ENCODE measurements at regions not wholly inside any gene's neighbourhood (a gene's known extent, or its start where the extent isn't known, plus 50 kb on each side); places are given as distances from the start of the nearest gene placed in this dataset.
A peak's percentile ranks its signal among the peaks of the same experiment; 100 is the strongest.

DNA sequence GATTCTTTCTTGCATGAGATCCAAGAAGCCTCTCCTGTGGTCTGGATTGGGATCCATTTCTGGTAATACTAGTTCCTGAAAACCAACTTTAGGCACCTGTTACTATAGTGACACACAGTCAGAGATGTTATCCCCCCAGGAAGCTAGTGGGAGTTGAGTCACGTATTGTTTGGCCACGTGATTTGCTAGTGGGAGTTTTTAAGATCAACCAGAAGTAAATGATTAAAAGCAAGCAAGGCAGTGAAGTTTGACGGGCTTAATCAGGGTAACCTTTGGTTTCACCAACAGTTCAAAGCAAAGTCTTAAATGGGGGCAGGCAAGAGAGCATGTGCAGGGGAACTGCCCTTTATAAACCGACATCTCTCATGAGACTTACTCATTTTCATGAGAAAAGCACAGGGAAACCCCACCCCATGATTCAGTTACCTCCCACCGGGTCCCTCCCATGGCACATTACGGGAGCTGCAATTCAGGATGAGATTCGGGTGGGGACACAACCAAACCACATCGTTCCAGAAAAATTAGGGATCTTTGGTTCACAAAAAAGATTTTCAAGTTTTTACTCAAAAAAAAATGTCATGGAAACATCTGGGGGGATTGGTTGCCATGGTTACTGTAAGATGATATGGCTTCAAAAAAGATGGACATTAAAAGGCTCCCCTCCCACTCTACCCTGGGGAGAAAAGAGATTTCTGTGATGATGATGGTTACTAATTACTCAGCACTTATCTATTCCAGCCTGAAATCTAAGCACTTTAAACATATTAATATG, 483.1 kb upstream of the ERCC4 start (continued):
- TF ChIP-seq, protein P1, sequence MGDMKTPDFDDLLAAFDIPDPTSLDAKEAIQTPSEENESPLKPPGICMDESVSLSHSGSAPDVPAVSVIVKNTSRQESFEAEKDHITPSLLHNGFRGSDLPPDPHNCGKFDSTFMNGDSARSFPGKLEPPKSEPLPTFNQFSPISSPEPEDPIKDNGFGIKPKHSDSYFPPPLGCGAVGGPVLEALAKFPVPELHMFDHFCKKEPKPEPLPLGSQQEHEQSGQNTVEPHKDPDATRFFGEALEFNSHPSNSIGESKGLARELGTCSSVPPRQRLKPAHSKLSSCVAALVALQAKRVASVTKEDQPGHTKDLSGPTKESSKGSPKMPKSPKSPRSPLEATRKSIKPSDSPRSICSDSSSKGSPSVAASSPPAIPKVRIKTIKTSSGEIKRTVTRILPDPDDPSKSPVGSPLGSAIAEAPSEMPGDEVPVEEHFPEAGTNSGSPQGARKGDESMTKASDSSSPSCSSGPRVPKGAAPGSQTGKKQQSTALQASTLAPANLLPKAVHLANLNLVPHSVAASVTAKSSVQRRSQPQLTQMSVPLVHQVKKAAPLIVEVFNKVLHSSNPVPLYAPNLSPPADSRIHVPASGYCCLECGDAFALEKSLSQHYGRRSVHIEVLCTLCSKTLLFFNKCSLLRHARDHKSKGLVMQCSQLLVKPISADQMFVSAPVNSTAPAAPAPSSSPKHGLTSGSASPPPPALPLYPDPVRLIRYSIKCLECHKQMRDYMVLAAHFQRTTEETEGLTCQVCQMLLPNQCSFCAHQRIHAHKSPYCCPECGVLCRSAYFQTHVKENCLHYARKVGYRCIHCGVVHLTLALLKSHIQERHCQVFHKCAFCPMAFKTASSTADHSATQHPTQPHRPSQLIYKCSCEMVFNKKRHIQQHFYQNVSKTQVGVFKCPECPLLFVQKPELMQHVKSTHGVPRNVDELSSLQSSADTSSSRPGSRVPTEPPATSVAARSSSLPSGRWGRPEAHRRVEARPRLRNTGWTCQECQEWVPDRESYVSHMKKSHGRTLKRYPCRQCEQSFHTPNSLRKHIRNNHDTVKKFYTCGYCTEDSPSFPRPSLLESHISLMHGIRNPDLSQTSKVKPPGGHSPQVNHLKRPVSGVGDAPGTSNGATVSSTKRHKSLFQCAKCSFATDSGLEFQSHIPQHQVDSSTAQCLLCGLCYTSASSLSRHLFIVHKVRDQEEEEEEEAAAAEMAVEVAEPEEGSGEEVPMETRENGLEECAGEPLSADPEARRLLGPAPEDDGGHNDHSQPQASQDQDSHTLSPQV (IDR thresholded peaks at IDR 0.05): peak; percentile 50; the same call in 1 of the 2 replicates
- TF ChIP-seq, protein P2, sequence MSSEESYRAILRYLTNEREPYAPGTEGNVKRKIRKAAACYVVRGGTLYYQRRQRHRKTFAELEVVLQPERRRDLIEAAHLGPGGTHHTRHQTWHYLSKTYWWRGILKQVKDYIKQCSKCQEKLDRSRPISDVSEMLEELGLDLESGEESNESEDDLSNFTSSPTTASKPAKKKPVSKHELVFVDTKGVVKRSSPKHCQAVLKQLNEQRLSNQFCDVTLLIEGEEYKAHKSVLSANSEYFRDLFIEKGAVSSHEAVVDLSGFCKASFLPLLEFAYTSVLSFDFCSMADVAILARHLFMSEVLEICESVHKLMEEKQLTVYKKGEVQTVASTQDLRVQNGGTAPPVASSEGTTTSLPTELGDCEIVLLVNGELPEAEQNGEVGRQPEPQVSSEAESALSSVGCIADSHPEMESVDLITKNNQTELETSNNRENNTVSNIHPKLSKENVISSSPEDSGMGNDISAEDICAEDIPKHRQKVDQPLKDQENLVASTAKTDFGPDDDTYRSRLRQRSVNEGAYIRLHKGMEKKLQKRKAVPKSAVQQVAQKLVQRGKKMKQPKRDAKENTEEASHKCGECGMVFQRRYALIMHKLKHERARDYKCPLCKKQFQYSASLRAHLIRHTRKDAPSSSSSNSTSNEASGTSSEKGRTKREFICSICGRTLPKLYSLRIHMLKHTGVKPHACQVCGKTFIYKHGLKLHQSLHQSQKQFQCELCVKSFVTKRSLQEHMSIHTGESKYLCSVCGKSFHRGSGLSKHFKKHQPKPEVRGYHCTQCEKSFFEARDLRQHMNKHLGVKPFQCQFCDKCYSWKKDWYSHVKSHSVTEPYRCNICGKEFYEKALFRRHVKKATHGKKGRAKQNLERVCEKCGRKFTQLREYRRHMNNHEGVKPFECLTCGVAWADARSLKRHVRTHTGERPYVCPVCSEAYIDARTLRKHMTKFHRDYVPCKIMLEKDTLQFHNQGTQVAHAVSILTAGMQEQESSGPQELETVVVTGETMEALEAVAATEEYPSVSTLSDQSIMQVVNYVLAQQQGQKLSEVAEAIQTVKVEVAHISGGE (CRISPR knock-in tag; IDR thresholded peaks at IDR 0.05): no peak
- TF ChIP-seq RBBP5 (conservative IDR thresholded peaks at IDR 0.05) (no peak), FOXM1 (IDR thresholded peaks at IDR 0.05; ENCODE audit: low read depth, low read length) (peak; percentile 26; the same call in 1 of the 2 replicates), BRCA1 (IDR thresholded peaks at IDR 0.05; ENCODE audit: low read depth, low read length) (no peak), BMI1 (IDR thresholded peaks at IDR 0.05; ENCODE audit: borderline replicate concordance) (peak; percentile 98), IKZF2 (IDR thresholded peaks at IDR 0.05) (peak; percentile 93 to 97), GATAD2B (conservative IDR thresholded peaks at IDR 0.05; ENCODE audit: low read depth) (no peak; the same call in 1 of the 2 replicates), TAF1 (IDR thresholded peaks at IDR 0.05; ENCODE audit: borderline replicate concordance, low read depth, low read length) (no peak), NBN (IDR thresholded peaks at IDR 0.05) (peak; percentile 73; the same call in 1 of the 2 replicates), MEF2A (IDR thresholded peaks at IDR 0.05; ENCODE audit: insufficient read depth, low read depth, low read length) (peak; percentile 60; the same call in 1 of the 2 replicates), TCF7 (IDR thresholded peaks at IDR 0.05; ENCODE audit: borderline replicate concordance) (peak; percentile 82; the same call in 1 of the 2 replicates), NFIC (IDR thresholded peaks at IDR 0.05; ENCODE audit: low read depth, low read length) (peak; percentile 77; the same call in 1 of the 2 replicates), TCF3 (IDR thresholded peaks at IDR 0.05; ENCODE audit: borderline replicate concordance, insufficient read depth, low read depth, low read length) (no peak), NR2C2 (IDR thresholded peaks at IDR 0.05; ENCODE audit: borderline replicate concordance, control insufficient read depth, insufficient read length, low read depth) (no peak), FOS (IDR thresholded peaks at IDR 0.05; ENCODE audit: borderline replicate concordance, extremely low read depth, insufficient read length) (no peak), TCF12 (IDR thresholded peaks at IDR 0.05; ENCODE audit: low read depth, low read length) (peak; percentile 48; the same call in 1 of the 2 replicates), YBX1 (IDR thresholded peaks at IDR 0.05) (no peak), FOXK2 (IDR thresholded peaks at IDR 0.05) (no peak; the same call in 1 of the 2 replicates), GABPA (IDR thresholded peaks at IDR 0.05; ENCODE audit: low read depth) (no peak), RUNX3 (IDR thresholded peaks at IDR 0.05; ENCODE audit: low read length) (peak; percentile 53)
- TF ChIP-seq, protein P3, sequence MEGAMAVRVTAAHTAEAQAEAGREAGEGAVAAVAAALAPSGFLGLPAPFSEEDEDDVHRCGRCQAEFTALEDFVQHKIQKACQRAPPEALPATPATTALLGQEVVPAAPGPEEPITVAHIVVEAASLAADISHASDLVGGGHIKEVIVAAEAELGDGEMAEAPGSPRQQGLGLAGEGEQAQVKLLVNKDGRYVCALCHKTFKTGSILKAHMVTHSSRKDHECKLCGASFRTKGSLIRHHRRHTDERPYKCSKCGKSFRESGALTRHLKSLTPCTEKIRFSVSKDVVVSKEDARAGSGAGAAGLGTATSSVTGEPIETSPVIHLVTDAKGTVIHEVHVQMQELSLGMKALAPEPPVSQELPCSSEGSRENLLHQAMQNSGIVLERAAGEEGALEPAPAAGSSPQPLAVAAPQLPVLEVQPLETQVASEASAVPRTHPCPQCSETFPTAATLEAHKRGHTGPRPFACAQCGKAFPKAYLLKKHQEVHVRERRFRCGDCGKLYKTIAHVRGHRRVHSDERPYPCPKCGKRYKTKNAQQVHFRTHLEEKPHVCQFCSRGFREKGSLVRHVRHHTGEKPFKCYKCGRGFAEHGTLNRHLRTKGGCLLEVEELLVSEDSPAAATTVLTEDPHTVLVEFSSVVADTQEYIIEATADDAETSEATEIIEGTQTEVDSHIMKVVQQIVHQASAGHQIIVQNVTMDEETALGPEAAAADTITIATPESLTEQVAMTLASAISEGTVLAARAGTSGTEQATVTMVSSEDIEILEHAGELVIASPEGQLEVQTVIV (IDR thresholded peaks at IDR 0.05; ENCODE audit: borderline replicate concordance, partially characterized antibody): no peak
